ENCODE measurements at regions not wholly inside any gene's neighbourhood (a gene's known extent, or its start where the extent isn't known, plus 50 kb on each side); places are given as distances from the start of the nearest gene placed in this dataset.

DNA sequence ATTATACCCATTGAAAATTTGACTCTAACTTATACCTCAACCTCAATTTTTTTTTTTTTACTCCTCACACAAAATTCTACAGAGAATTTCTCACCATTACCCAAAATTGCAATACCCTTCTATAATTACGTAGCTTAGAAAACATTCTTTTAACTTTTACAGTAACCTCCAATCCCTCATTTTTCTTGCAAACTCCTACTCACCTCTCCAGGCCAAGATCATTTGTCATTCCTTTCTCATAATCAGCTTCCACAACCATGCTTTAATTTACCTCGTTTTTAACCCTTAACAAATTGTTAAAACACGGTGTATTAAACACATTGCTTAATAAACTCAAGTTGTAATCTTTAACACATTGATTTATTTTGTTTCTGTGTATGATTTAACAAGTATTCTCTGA lies 289.7 kb upstream of the TRAM1L1 start:
- Histone ChIP-seq H3K27me3 (ENCODE audit: insufficient read depth, low read length) (no peaks in the 10 kb centered on the region), H3K9me2 (ENCODE audit: insufficient read depth) (no peaks in the 10 kb centered on the region), H3K4me3 (replicated peaks in 1 of 2; ENCODE audit: low read depth in 1 of 2, low read length in 2 of 2) (no peak overlapping the region), H3K27ac (ENCODE audit: low read depth, low read length) (no peak overlapping the region), H3K36me3 (ENCODE audit: control insufficient read depth in 1 of 2, insufficient read depth in 2 of 2, low read length in 2 of 2) (no peaks in the 10 kb centered on the region), H3K9me3 (ENCODE audit: control insufficient read depth in 1 of 2, insufficient read depth in 1 of 2, low read depth in 1 of 2, low read length in 2 of 2) (no peaks in the 10 kb centered on the region), H3K4me2 (ENCODE audit: low read length) (no peak overlapping the region), H4K20me1 (ENCODE audit: insufficient read depth) (no peaks in the 10 kb centered on the region), H3K4me1 (ENCODE audit: control insufficient read depth in 1 of 2, insufficient read depth in 2 of 2, low read length in 2 of 2) (no peaks in the 10 kb centered on the region), H3K9ac (ENCODE audit: low read length) (no peak overlapping the region), H2AFZ (ENCODE audit: low read depth, low read length, poor library complexity, severe bottlenecking) (no peak overlapping the region), H3K79me2 (ENCODE audit: insufficient read depth, low read length) (no peaks in the 10 kb centered on the region)
- ATAC-seq = no peak
- TF ChIP-seq ELF1 (IDR thresholded peaks at IDR 0.05; ENCODE audit: borderline replicate concordance, low read depth) (no peak), EGR1 (IDR thresholded peaks at IDR 0.05; ENCODE audit: low read depth) (no peak), CEBPB (IDR thresholded peaks at IDR 0.05; ENCODE audit: low read depth) (no peak), SP1 (IDR thresholded peaks at IDR 0.05; ENCODE audit: low read depth) (no peak), SIN3A (IDR thresholded peaks at IDR 0.05; ENCODE audit: low read depth) (no peak), POLR2A (IDR thresholded peaks at IDR 0.05; ENCODE audit: borderline replicate concordance, extremely low read depth, insufficient read depth, insufficient read length) (no peak), CBX3 (IDR thresholded peaks at IDR 0.05; ENCODE audit: low read depth) (no peak), ATF3 (IDR thresholded peaks at IDR 0.05) (no peak), EZH2phosphoT487 (IDR thresholded peaks at IDR 0.05; ENCODE audit: borderline replicate concordance) (no peak), MAX (IDR thresholded peaks at IDR 0.05) (no peak), FOSL1 (IDR thresholded peaks at IDR 0.05; ENCODE audit: low read depth) (no peak), YY1 (IDR thresholded peaks at IDR 0.05; ENCODE audit: extremely low read depth, insufficient replicate concordance, low read depth, low read length) (no peak), EZH2 (IDR thresholded peaks at IDR 0.05) (no peak)
- TF ChIP-seq, protein P1, sequence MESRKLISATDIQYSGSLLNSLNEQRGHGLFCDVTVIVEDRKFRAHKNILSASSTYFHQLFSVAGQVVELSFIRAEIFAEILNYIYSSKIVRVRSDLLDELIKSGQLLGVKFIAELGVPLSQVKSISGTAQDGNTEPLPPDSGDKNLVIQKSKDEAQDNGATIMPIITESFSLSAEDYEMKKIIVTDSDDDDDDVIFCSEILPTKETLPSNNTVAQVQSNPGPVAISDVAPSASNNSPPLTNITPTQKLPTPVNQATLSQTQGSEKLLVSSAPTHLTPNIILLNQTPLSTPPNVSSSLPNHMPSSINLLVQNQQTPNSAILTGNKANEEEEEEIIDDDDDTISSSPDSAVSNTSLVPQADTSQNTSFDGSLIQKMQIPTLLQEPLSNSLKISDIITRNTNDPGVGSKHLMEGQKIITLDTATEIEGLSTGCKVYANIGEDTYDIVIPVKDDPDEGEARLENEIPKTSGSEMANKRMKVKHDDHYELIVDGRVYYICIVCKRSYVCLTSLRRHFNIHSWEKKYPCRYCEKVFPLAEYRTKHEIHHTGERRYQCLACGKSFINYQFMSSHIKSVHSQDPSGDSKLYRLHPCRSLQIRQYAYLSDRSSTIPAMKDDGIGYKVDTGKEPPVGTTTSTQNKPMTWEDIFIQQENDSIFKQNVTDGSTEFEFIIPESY (IDR thresholded peaks at IDR 0.05; ENCODE audit: extremely low read depth, insufficient replicate concordance, low read length) = no peak
- CTCF ChIA-PET = no interaction called here
- DNase-seq (ENCODE audit: low read depth, low spot score) = no peak
- BruUV-seq (replicated peaks) = no TSS peak
- intact Hi-C loops (cut with micrococcal nuclease) = no loop called here
- POLR2A ChIA-PET = no interaction called here
- RAD21 ChIA-PET (ENCODE audit: low non-redundant PET in 1 of 2, low total read pairs in 2 of 2, uncharacterized antibody in 2 of 2, unreplicated experiment in 2 of 2) = no interaction called here

All from HCT116 (cell line).